ENCODE measurements at regions not wholly inside any gene's neighbourhood (a gene's known extent, or its start where the extent isn't known, plus 50 kb on each side); places are given as distances from the start of the nearest gene placed in this dataset.

DNA sequence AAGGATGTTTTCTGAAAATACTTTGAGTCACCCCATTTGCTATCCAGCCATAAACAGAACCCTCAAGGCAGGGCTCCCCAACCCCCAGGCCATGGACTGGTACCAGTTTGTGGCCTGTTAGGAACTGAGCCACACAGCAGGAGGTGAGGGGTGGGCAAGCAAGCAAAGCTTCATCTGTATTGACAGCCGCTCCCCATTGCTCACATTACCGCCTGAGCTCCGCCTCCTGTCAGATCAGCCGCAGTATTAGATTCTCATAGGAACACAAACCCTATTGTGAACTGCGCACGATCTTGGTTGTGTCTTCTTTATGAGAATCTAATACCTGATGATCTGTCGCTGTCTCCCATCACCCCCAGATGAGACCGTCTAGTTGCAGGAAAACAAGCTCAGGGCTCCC is 543.8 kb downstream of the CBLN4 start:
- Histone ChIP-seq H3K27ac (ENCODE audit: low read depth, low read length) (no peak overlapping the region), H3K27me3 (ENCODE audit: insufficient read depth, low read length) (no peaks in the 10 kb centered on the region), H3K4me1 (ENCODE audit: insufficient read depth, low read length) (no peaks in the 10 kb centered on the region), H3K36me3 (ENCODE audit: insufficient read depth, low read length) (no peaks in the 10 kb centered on the region), H3K4me3 (ENCODE audit: low read length in 2 of 2) (no peak overlapping the region), H3K9me3 (ENCODE audit: control insufficient read depth in 1 of 2, low read length in 2 of 2) (no peaks in the 10 kb centered on the region)
- Mint-ChIP-seq H3K4me1 (no peaks in the 10 kb centered on the region), H3K27me3 (no peaks in the 10 kb centered on the region), H3K27ac (no peak overlapping the region), H3K4me3 (no peak overlapping the region), H3K9me3 (peaks cover 0 to 9% (median 2%) of the 10 kb centered on the region in 8 donors), H3K36me3 (no peaks in the 10 kb centered on the region)
- no peak for DNase-seq
- intact Hi-C loops (cut with micrococcal nuclease): no loop called here
- ChIA-PET CTCF (ENCODE audit: partially characterized antibody) (no interaction called here), POLR2A (ENCODE audit: partially characterized antibody) (no interaction called here)

- ChIA-PET POLR2A (ENCODE audit: partially characterized antibody) (no interaction called here), CTCF (ENCODE audit: partially characterized antibody) (no interaction called here)
- intact Hi-C loops (cut with micrococcal nuclease): no loop called here
- Mint-ChIP-seq H3K4me3 (no peak overlapping the region), H3K4me1 (no peaks in the 10 kb centered on the region), H3K27me3 (no peaks in the 10 kb centered on the region), H3K9me3 (peaks cover 0 to 6% (median 0%) of the 10 kb centered on the region in 8 donors), H3K27ac (no peak overlapping the region), H3K36me3 (no peaks in the 10 kb centered on the region)
- Histone ChIP-seq H3K4me3 (ENCODE audit: low read length in 2 of 2) (no peak overlapping the region), H3K9me3 (ENCODE audit: control insufficient read depth in 1 of 2, low read length in 2 of 2) (no peaks in the 10 kb centered on the region), H3K27me3 (ENCODE audit: insufficient read depth, low read length) (no peaks in the 10 kb centered on the region), H3K36me3 (ENCODE audit: insufficient read depth, low read length) (no peaks in the 10 kb centered on the region), H3K27ac (ENCODE audit: low read depth, low read length) (no peak overlapping the region), H3K4me1 (ENCODE audit: insufficient read depth, low read length) (no peaks in the 10 kb centered on the region)
- no peak for DNase-seq
Measured at GRCh38 chr20:55456316-55456940, 548.9 kb downstream of the CBLN4 start.

DNA sequence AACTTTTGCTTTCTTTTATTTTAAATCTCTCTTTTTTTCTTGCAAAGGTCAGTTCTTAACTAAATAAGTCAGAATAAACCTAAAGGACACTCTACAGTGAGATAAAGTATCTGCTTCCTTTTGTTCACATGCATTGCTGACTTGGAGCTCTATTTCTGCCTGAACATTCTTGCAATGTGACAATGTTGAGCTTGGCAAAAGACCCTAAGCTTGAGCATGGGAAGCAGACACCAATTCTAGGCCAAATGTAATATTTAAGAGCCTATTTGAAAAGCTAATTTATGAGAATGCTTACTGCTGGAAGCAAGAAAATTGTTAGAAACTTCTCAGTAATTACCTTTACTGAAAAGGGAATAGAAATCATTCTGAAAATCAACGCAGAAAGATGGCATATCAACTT is 556.2 kb downstream of the CBLN4 start:
- H3K9me3 Mint-ChIP-seq: peaks cover 0 to 12% (median 4%) of the 10 kb centered on the region in 8 donors
- H3K9me3 ChIP-seq (ENCODE audit: control insufficient read depth in 1 of 2, low read length in 2 of 2): no peaks in the 10 kb centered on the region
- H3K36me3 ChIP-seq (ENCODE audit: insufficient read depth, low read length): no peaks in the 10 kb centered on the region
- ChIA-PET CTCF (ENCODE audit: partially characterized antibody) (no interaction called here), POLR2A (ENCODE audit: partially characterized antibody) (no interaction called here)
- H3K36me3 Mint-ChIP-seq: no peaks in the 10 kb centered on the region
- no peaks in the 10 kb centered on the region for H3K27me3 ChIP-seq (ENCODE audit: insufficient read depth, low read length)
- H3K27me3 Mint-ChIP-seq: no peaks in the 10 kb centered on the region
- no peaks in the 10 kb centered on the region for H3K4me1 ChIP-seq (ENCODE audit: insufficient read depth, low read length)
- H3K4me3 Mint-ChIP-seq: no peak overlapping the region
- H3K27ac ChIP-seq (ENCODE audit: low read depth, low read length): no peak overlapping the region
- no peak for DNase-seq
- intact Hi-C loops (cut with micrococcal nuclease): no loop called here
- no peak overlapping the region for H3K4me3 ChIP-seq (ENCODE audit: low read length in 2 of 2)
- no peaks in the 10 kb centered on the region for H3K4me1 Mint-ChIP-seq
- H3K27ac Mint-ChIP-seq: no peak overlapping the region

DNA sequence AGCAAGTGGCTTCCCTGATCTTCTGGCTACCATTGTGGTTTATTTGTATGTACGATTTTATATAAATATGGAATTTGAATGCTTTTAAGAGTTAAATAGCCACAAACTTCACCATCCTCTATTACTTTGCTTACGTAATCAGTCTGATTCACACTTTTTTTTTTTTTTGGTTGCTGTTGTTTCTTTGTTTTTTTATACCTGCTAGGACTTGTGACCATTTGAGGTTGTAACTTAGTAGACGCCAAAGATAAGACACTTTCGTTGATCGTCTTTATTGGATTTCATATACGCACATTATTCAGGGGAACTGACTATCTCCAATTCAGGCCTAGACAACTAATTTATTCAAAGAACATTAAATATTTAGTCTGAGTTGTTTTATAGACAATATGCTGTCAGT is 559.0 kb downstream of the CBLN4 start:
- DNase-seq: no peak
- Histone ChIP-seq H3K4me3 (ENCODE audit: low read length in 2 of 2) (no peak overlapping the region), H3K36me3 (ENCODE audit: insufficient read depth, low read length) (no peaks in the 10 kb centered on the region), H3K27me3 (ENCODE audit: insufficient read depth, low read length) (no peaks in the 10 kb centered on the region), H3K4me1 (ENCODE audit: insufficient read depth, low read length) (no peaks in the 10 kb centered on the region), H3K9me3 (ENCODE audit: control insufficient read depth in 1 of 2, low read length in 2 of 2) (no peaks in the 10 kb centered on the region), H3K27ac (ENCODE audit: low read depth, low read length) (no peak overlapping the region)
- CTCF ChIA-PET (ENCODE audit: partially characterized antibody): no interaction called here
- POLR2A ChIA-PET (ENCODE audit: partially characterized antibody): no interaction called here
- no peaks in the 10 kb centered on the region for H3K27me3 Mint-ChIP-seq
- no peaks in the 10 kb centered on the region for H3K4me1 Mint-ChIP-seq
- H3K36me3 Mint-ChIP-seq: no peaks in the 10 kb centered on the region
- intact Hi-C loops (cut with micrococcal nuclease): no loop called here
- peaks cover 0 to 12% (median 5%) of the 10 kb centered on the region in 8 donors for H3K9me3 Mint-ChIP-seq
- H3K27ac Mint-ChIP-seq: no peak overlapping the region
- H3K4me3 Mint-ChIP-seq: no peak overlapping the region

DNA sequence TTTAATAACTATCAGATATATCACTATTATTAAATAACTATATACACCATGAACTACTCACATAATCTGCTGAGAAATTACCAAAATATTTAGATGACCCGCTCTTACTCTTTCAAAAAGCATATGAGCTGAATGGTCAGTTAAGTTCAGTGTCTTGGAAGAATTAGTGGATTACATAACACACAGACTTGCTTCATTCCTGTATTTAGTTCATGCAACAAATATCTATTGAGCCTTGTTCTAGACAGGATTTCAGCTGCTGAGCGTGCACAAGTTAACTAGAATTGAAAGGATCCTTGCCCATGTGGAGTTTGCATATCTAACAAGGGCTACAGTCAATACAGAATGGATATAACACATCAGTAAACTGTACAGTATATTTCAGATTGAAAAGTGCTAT is 566.2 kb downstream of the CBLN4 start:
- no peak for DNase-seq
- Mint-ChIP-seq H3K27me3 (no peaks in the 10 kb centered on the region), H3K9me3 (peaks cover 0 to 9% (median 0%) of the 10 kb centered on the region in 8 donors), H3K4me3 (no peak overlapping the region), H3K27ac (no peak overlapping the region), H3K4me1 (no peaks in the 10 kb centered on the region), H3K36me3 (no peaks in the 10 kb centered on the region)
- Histone ChIP-seq H3K4me3 (ENCODE audit: low read length in 2 of 2) (no peak overlapping the region), H3K4me1 (ENCODE audit: insufficient read depth, low read length) (no peaks in the 10 kb centered on the region), H3K9me3 (ENCODE audit: control insufficient read depth in 1 of 2, low read length in 2 of 2) (no peaks in the 10 kb centered on the region), H3K36me3 (ENCODE audit: insufficient read depth, low read length) (no peaks in the 10 kb centered on the region), H3K27me3 (ENCODE audit: insufficient read depth, low read length) (no peaks in the 10 kb centered on the region), H3K27ac (ENCODE audit: low read depth, low read length) (no peak overlapping the region)
- CTCF ChIA-PET (ENCODE audit: partially characterized antibody): no interaction called here
- intact Hi-C loops (cut with micrococcal nuclease): no loop called here
- POLR2A ChIA-PET (ENCODE audit: partially characterized antibody): no interaction called here

DNA sequence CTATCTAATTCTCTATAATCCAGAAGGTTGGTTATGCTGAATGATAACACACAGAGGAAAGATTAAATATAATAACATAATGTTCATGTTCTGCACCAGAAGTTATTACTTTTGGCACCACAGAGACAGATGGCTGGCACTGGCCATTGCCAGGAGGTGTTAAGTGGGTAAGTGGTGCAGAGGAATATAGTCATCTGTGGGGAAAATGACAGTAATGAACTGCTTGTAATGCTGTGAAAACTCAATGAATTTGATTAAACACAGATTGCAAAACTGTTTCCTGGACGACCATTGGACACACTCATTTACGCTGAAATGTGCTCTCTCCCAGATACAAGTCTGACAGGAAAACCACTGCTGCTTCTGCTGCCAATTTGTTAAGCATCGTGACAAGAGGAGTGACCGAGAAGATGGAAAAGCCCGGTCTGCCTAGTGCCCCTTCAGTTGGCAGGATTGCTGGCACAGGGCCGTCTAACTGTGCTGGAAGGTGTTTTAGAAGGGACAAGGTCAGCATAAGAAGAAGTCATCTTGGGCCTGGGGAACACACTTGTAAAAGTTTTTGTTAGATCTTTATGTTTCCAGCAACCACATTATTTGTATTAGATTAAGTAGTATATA is 567.4 kb downstream of the CBLN4 start:
- H3K36me3 Mint-ChIP-seq: no peaks in the 10 kb centered on the region
- intact Hi-C loops (cut with micrococcal nuclease): no loop called here
- Histone ChIP-seq H3K36me3 (ENCODE audit: insufficient read depth, low read length) (no peaks in the 10 kb centered on the region), H3K4me3 (ENCODE audit: low read length in 2 of 2) (no peak overlapping the region), H3K4me1 (ENCODE audit: insufficient read depth, low read length) (no peaks in the 10 kb centered on the region), H3K9me3 (ENCODE audit: control insufficient read depth in 1 of 2, low read length in 2 of 2) (no peaks in the 10 kb centered on the region), H3K27ac (ENCODE audit: low read depth, low read length) (no peak overlapping the region), H3K27me3 (ENCODE audit: insufficient read depth, low read length) (no peaks in the 10 kb centered on the region)
- no peaks in the 10 kb centered on the region for H3K4me1 Mint-ChIP-seq
- no peak overlapping the region for H3K4me3 Mint-ChIP-seq
- DNase-seq: no peak
- H3K27ac Mint-ChIP-seq: no peak overlapping the region
- ChIA-PET POLR2A (ENCODE audit: partially characterized antibody) (no interaction called here), CTCF (ENCODE audit: partially characterized antibody) (no interaction called here)
- peaks cover 0 to 5% (median 0%) of the 10 kb centered on the region in 8 donors for H3K9me3 Mint-ChIP-seq
- H3K27me3 Mint-ChIP-seq: no peaks in the 10 kb centered on the region

DNA sequence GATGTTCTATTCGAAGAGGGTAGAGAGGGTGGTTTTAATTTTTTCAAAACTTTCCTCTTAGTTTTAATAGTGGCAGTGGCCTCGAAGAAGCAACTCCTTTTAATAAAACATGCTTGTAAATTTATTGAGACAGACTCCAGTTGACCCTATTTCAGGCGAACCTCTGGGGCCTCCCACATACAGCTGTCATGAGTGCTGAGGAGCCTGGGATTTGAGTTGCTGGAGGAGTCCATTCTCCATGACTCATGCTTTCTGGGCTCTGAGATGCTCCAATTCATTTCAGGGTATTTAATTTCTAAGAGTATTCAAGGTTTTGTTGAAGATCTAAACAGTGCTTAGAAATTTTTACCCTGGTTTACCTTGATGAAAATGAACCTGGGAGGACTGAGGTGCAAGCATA is 580.4 kb downstream of the CBLN4 start:
- Mint-ChIP-seq H3K27me3 (peaks cover 0 to 2% of the 10 kb centered on the region in 2 donors), H3K4me3 (no peak overlapping the region), H3K36me3 (no peaks in the 10 kb centered on the region), H3K9me3 (peaks cover 0 to 8% (median 4%) of the 10 kb centered on the region in 8 donors), H3K4me1 (no peaks in the 10 kb centered on the region), H3K27ac (no peak overlapping the region)
- no peaks in the 10 kb centered on the region for H3K4me1 ChIP-seq (ENCODE audit: insufficient read depth, low read length)
- no peak overlapping the region for H3K27ac ChIP-seq (ENCODE audit: low read depth, low read length)
- CTCF ChIA-PET (ENCODE audit: partially characterized antibody): no interaction called here
- no peaks in the 10 kb centered on the region for H3K9me3 ChIP-seq (ENCODE audit: control insufficient read depth in 1 of 2, low read length in 2 of 2)
- intact Hi-C loops (cut with micrococcal nuclease): no loop called here
- no peaks in the 10 kb centered on the region for H3K27me3 ChIP-seq (ENCODE audit: insufficient read depth, low read length)
- DNase-seq: no peak
- no peak overlapping the region for H3K4me3 ChIP-seq (ENCODE audit: low read length in 2 of 2)
- H3K36me3 ChIP-seq (ENCODE audit: insufficient read depth, low read length): no peaks in the 10 kb centered on the region
- POLR2A ChIA-PET (ENCODE audit: partially characterized antibody): no interaction called here
